Tibial nerve (tissue), 4 donors: ENCODE measurements at regions not wholly inside any gene's neighbourhood (a gene's known extent, or its start where the extent isn't known, plus 50 kb on each side); places are given as distances from the start of the nearest gene placed in this dataset.

Experiments
- DNase-seq, 2 donors: peaks; one replicate each; pipeline ENCODE4 v3.0.0-alpha.2; 2019; ENCODE audit warnings: low spot score in 2 of 2
- H3K27ac ChIP-seq, 4 donors: fragments of 200-600 bp; sonication (generic) in 3 of 4; one replicate each; pipeline ENCODE4 v1.5.1; 2017 to 2019; ENCODE audit warnings: mild to moderate bottlenecking in 1 of 4
- H3K27me3 ChIP-seq, 2 donors: fragments of 200-600 bp; sonication (generic) in 1 of 2; one replicate each; pipeline versions ENCODE4 v1.5.1 to v1.6.0; 2017 to 2019
- H3K36me3 ChIP-seq, 3 donors: fragments of 200-600 bp; sonication (generic); one replicate each; pipeline ENCODE4 v1.5.1; 2018 to 2019
- H3K4me1 ChIP-seq, 4 donors: fragments of 200-600 bp; sonication (generic) in 3 of 4; one replicate each; pipeline ENCODE4 v1.5.1; 2017 to 2019
- H3K4me3 ChIP-seq, 4 donors: fragments of 200-600 bp; sonication (generic) in 3 of 4; one replicate each; pipeline ENCODE4 v1.5.1; 2017 to 2019; ENCODE audit warnings: mild to moderate bottlenecking in 1 of 4, moderate library complexity in 1 of 4
- H3K9me3 ChIP-seq, 4 donors: fragments of 200-600 bp; sonication (generic) in 3 of 4; one replicate each; pipeline ENCODE4 v1.5.1; 2017 to 2019
- EP300 ChIP-seq, 2 donors: sonication (generic); formaldehyde crosslinking; IDR thresholded peaks; one replicate each; pipeline ENCODE4 v1.6.1; 2017; ENCODE audit warnings: antibody characterized with exemption in 2 of 2, mild to moderate bottlenecking in 1 of 2
- POLR2A ChIP-seq, 2 donors: fragments of 450-650 bp; IDR thresholded peaks; one replicate each; pipeline ENCODE4 v1.6.1; 2017; ENCODE audit warnings: antibody characterized with exemption in 2 of 2, mild to moderate bottlenecking in 2 of 2, moderate library complexity in 2 of 2
- WGBS, 2 donors: methylation state at CpG; one replicate each; pipeline ENCODE4 v1.1.5; 2018; 5-methylcytosine and 5-hydroxymethylcytosine counted together
- TF ChIP-seq, protein P1 (sequence below), 5 experiments: fragments of 200-600 bp in 3 of 5; fragments of 450-650 bp in 2 of 5; sonication (generic) in 3 of 5; IDR thresholded peaks; one replicate each; pipeline ENCODE4 v1.5.1; 2016 to 2019; ENCODE audit warnings: antibody characterized with exemption in 5 of 5, mild to moderate bottlenecking in 3 of 5, moderate library complexity in 2 of 5

- no peaks in the 10 kb centered on the region for H3K27me3 ChIP-seq
- H3K9me3 ChIP-seq, result no peaks in the 10 kb centered on the region
- TF ChIP-seq EP300 (IDR thresholded peaks at IDR 0.05) (no peak), POLR2A (IDR thresholded peaks at IDR 0.05) (no peak)
- TF ChIP-seq, protein P1, sequence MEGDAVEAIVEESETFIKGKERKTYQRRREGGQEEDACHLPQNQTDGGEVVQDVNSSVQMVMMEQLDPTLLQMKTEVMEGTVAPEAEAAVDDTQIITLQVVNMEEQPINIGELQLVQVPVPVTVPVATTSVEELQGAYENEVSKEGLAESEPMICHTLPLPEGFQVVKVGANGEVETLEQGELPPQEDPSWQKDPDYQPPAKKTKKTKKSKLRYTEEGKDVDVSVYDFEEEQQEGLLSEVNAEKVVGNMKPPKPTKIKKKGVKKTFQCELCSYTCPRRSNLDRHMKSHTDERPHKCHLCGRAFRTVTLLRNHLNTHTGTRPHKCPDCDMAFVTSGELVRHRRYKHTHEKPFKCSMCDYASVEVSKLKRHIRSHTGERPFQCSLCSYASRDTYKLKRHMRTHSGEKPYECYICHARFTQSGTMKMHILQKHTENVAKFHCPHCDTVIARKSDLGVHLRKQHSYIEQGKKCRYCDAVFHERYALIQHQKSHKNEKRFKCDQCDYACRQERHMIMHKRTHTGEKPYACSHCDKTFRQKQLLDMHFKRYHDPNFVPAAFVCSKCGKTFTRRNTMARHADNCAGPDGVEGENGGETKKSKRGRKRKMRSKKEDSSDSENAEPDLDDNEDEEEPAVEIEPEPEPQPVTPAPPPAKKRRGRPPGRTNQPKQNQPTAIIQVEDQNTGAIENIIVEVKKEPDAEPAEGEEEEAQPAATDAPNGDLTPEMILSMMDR (IDR thresholded peaks at IDR 0.05), result no peak
- no peak overlapping the region for H3K4me3 ChIP-seq
- H3K4me1 ChIP-seq, result no peaks in the 10 kb centered on the region
- no peak for DNase-seq
- H3K27ac ChIP-seq, result no peak overlapping the region
- H3K36me3 ChIP-seq, result no peaks in the 10 kb centered on the region
- 66 to 68% methylated on average over 1 of the region's 1 CpG for WGBS, 2 donors
Measured at GRCh38 chr2:41216978-41217377, 765.1 kb upstream of the SLC8A1 start.

DNA sequence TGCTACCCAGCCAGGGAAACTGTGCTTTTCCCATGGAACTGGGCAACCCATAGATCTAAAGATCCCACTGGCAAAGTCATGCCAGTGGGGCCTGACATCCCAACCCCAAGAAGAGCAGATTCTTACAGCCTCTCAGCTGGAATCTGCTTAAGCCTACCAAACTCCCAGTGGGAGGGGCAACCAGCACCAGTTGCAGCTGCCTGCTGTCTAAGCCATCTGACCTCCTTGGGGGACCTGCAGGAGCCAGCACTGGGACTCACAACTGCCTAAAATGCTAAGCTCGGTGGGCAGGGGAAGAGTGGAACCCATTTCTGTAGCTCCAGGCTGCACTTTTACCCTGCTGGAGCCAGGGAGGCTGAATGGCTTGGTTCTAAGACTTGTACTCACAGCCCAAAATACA is 770.7 kb upstream of the SLC8A1 start:
- Histone ChIP-seq H3K9me3 (peaks cover 0 to 6% (median 0%) of the 10 kb centered on the region in 4 donors), H3K27ac (no peak overlapping the region), H3K4me1 (no peaks in the 10 kb centered on the region), H3K27me3 (no peaks in the 10 kb centered on the region), H3K4me3 (no peak overlapping the region), H3K36me3 (no peaks in the 10 kb centered on the region)
- DNase-seq, result no peak
- TF ChIP-seq POLR2A (IDR thresholded peaks at IDR 0.05), result no peak
- TF ChIP-seq EP300 (IDR thresholded peaks at IDR 0.05), result no peak
- TF ChIP-seq, protein P1 (IDR thresholded peaks at IDR 0.05), result no peak
- WGBS, 2 donors, result 67% methylated on average over 1 of the region's 1 CpG; no CpG with 5 or more reads in 1 of the 2 donors

DNA sequence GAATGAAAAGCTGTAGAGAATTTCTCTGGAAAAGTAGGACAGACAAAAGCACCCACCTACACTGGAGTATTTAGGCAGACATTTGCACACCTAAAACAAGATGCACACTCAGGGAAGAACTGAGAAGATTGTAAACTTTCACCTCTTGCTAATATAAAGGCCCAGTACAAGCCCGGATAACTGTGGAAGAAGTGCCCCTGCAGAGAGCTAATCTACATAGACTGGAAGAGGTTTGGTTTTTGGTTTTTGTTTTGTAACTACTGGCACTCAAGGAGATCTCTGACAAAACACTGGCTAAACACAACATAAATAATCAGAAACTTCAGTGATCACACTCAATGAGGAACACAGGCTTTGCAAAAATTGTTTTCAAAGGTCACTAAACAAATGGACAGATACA is 782.2 kb upstream of the SLC8A1 start:
- WGBS, 2 donors, result 45 to 68% methylated on average over 1 of the region's 1 CpG
- TF ChIP-seq, protein P1 (IDR thresholded peaks at IDR 0.05), result no peak
- TF ChIP-seq EP300 (IDR thresholded peaks at IDR 0.05), result no peak
- TF ChIP-seq POLR2A (IDR thresholded peaks at IDR 0.05), result no peak
- H3K9me3 ChIP-seq, result peaks cover 0 to 51% (median 6%) of the 10 kb centered on the region in 4 donors
- no peaks in the 10 kb centered on the region for H3K27me3 ChIP-seq
- H3K4me3 ChIP-seq, result no peak overlapping the region
- H3K36me3 ChIP-seq, result no peaks in the 10 kb centered on the region
- DNase-seq, result no peak
- H3K27ac ChIP-seq, result no peak overlapping the region
- H3K4me1 ChIP-seq, result no peaks in the 10 kb centered on the region

DNA sequence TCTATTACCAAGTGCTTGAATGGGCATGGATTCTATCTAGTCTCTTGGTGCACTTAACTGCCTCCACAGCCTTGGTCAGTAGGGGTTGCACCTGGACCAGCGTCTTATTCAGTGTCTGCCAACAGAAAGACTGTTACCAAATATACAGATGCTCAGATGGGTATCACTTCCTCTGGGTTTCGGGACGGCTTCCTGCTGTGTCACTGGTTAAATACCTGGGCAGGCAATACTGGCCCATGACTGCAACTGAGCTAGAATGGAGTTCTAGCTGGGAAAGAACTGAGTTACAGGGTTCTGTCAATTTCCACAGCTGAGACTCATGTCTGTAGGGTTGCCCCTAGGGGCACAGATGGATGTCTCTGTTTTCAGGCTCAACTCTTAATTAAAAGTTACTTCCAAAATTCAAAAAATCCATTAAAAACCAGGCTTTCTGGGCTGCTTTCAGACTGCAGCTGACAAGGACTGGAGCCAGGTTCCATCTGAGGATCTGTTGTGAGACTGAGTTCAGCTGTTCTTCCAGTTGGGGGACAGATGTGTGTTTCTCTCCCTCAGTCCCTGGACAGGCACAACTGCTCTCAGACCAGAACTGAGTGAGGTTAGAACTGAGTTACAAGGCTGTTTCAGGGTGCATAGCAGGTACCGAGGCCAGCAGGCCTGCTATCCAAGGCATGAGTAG is 789.6 kb upstream of the SLC8A1 start:
- TF ChIP-seq, protein P1 (IDR thresholded peaks at IDR 0.05), result no peak
- TF ChIP-seq POLR2A (IDR thresholded peaks at IDR 0.05) (no peak), EP300 (IDR thresholded peaks at IDR 0.05) (no peak)
- no peak overlapping the region for H3K27ac ChIP-seq
- 77 to 81% methylated on average over 4 of the region's 4 CpGs for WGBS, 2 donors

DNA sequence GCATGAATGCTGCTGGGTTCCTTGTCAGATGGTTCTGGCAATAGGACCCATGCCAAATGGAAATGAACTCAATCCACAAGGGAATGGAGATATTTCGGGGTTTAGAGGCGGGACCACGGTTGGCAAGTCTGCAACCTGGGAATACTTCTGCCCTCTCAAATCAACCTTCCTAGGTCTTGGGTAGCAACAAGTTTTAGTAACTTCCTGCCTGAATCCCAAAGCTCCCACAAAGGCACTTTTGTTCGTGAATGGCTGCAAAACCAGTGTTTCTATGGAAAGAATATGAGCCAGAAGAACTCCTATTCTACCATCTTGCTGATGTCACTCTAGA is 790.1 kb upstream of the SLC8A1 start:
- DNase-seq, result no peak
- TF ChIP-seq EP300 (IDR thresholded peaks at IDR 0.05), result no peak
- TF ChIP-seq POLR2A (IDR thresholded peaks at IDR 0.05), result no peak
- TF ChIP-seq, protein P1 (IDR thresholded peaks at IDR 0.05), result no peak
- WGBS, 2 donors, result 79 to 83% methylated on average over 4 of the region's 4 CpGs
- H3K27me3 ChIP-seq, result no peaks in the 10 kb centered on the region
- no peaks in the 10 kb centered on the region for H3K36me3 ChIP-seq
- no peak overlapping the region for H3K27ac ChIP-seq
- peaks cover 0 to 14% (median 3%) of the 10 kb centered on the region in 4 donors for H3K9me3 ChIP-seq
- H3K4me1 ChIP-seq, result no peaks in the 10 kb centered on the region
- no peak overlapping the region for H3K4me3 ChIP-seq

More for the DNA sequence above, 789.6 kb upstream of the SLC8A1 start:
- peak in 1 of 2 donors; percentile 13 for DNase-seq
- Histone ChIP-seq H3K9me3 (peaks cover 0 to 19% (median 3%) of the 10 kb centered on the region in 4 donors), H3K36me3 (no peaks in the 10 kb centered on the region), H3K27me3 (no peaks in the 10 kb centered on the region), H3K4me3 (no peak overlapping the region), H3K4me1 (no peaks in the 10 kb centered on the region)
